ENCODE measurements at regions not wholly inside any gene's neighbourhood (a gene's known extent, or its start where the extent isn't known, plus 50 kb on each side); places are given as distances from the start of the nearest gene placed in this dataset.

DNA sequence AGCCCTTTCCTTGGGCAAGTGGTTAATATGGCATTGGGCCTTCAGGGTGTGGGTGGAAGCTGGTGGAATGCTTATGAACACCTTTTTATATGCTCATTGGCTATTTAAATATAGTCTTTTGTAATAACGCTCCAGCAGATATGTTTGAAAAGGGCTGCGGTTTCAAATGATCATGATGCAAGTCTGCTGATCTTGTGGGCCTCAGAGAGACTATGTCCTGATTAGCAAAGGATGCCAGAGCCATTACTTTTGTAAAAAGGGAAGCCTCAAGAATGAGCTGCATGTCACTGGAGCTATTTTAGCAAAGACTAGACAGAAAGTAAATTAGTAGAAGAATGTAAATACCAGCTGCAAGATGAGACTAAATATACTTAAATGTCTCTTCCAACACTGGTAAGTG is 200.5 kb downstream of the GXYLT1 start:
- no peaks in the 10 kb centered on the region for H3K36me3 Mint-ChIP-seq
- peaks cover 14% of the 10 kb centered on the region for H3K9me3 Mint-ChIP-seq
- H3K27me3 Mint-ChIP-seq: peaks cover 3% of the 10 kb centered on the region
- peaks cover 9% of the 10 kb centered on the region for H3K4me1 Mint-ChIP-seq (ENCODE audit: unreplicated experiment)
- TF ChIP-seq, protein P1, sequence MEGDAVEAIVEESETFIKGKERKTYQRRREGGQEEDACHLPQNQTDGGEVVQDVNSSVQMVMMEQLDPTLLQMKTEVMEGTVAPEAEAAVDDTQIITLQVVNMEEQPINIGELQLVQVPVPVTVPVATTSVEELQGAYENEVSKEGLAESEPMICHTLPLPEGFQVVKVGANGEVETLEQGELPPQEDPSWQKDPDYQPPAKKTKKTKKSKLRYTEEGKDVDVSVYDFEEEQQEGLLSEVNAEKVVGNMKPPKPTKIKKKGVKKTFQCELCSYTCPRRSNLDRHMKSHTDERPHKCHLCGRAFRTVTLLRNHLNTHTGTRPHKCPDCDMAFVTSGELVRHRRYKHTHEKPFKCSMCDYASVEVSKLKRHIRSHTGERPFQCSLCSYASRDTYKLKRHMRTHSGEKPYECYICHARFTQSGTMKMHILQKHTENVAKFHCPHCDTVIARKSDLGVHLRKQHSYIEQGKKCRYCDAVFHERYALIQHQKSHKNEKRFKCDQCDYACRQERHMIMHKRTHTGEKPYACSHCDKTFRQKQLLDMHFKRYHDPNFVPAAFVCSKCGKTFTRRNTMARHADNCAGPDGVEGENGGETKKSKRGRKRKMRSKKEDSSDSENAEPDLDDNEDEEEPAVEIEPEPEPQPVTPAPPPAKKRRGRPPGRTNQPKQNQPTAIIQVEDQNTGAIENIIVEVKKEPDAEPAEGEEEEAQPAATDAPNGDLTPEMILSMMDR (conservative IDR thresholded peaks at IDR 0.05): no peak
- H3K27ac Mint-ChIP-seq: no peak overlapping the region
- no peak for DNase-seq (ENCODE audit: extremely low spot score, unreplicated experiment)
- H3K4me3 Mint-ChIP-seq: no peak overlapping the region

DNA sequence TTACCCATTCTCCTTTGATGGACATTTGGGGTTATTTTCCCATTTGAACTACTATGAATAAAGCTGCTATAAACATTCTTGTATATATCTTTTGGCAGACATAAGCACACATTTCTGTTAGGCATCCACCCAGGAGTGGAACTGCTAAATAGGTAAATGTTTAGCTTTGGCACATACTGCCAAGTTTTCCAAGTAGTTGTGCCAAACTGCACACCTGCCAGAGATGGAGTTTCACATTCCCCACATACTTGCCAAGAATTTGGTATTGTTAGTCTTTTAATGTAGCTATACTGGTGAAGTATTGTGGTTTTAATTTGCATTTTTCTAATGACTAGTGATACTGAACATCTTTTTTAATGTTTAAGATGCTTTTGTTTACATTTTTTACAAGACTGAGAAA is 201.0 kb downstream of the GXYLT1 start:
- H3K4me1 Mint-ChIP-seq (ENCODE audit: unreplicated experiment): peaks cover 9% of the 10 kb centered on the region
- H3K27ac Mint-ChIP-seq: no peak overlapping the region
- H3K4me3 Mint-ChIP-seq: no peak overlapping the region
- H3K27me3 Mint-ChIP-seq: peaks cover 5% of the 10 kb centered on the region
- DNase-seq (ENCODE audit: extremely low spot score, unreplicated experiment): no peak
- peaks cover 14% of the 10 kb centered on the region for H3K9me3 Mint-ChIP-seq
- H3K36me3 Mint-ChIP-seq: no peaks in the 10 kb centered on the region
- TF ChIP-seq, protein P1 (conservative IDR thresholded peaks at IDR 0.05): no peak

GRCh38 chr12:41942354-41942753 is 202.3 kb downstream of the GXYLT1 start:
- peaks cover 9% of the 10 kb centered on the region for H3K4me1 Mint-ChIP-seq (ENCODE audit: unreplicated experiment)
- DNase-seq (ENCODE audit: extremely low spot score, unreplicated experiment): no peak
- H3K27me3 Mint-ChIP-seq: peaks cover 5% of the 10 kb centered on the region
- H3K4me3 Mint-ChIP-seq: no peak overlapping the region
- H3K27ac Mint-ChIP-seq: no peak overlapping the region
- TF ChIP-seq, protein P1 (conservative IDR thresholded peaks at IDR 0.05): no peak
- peaks cover 9% of the 10 kb centered on the region for H3K9me3 Mint-ChIP-seq
- no peaks in the 10 kb centered on the region for H3K36me3 Mint-ChIP-seq

- DNase-seq (ENCODE audit: extremely low spot score, unreplicated experiment): no peak
- Mint-ChIP-seq H3K9me3 (no peaks in the 10 kb centered on the region), H3K36me3 (no peaks in the 10 kb centered on the region), H3K27me3 (peaks cover 5% of the 10 kb centered on the region), H3K4me1 (ENCODE audit: unreplicated experiment) (peaks cover 9% of the 10 kb centered on the region), H3K27ac (no peak overlapping the region), H3K4me3 (no peak overlapping the region)
- TF ChIP-seq, protein P1 (conservative IDR thresholded peaks at IDR 0.05): no peak
Observed at GRCh38 chr12:41941079-41941478, 203.6 kb downstream of the GXYLT1 start.

DNA sequence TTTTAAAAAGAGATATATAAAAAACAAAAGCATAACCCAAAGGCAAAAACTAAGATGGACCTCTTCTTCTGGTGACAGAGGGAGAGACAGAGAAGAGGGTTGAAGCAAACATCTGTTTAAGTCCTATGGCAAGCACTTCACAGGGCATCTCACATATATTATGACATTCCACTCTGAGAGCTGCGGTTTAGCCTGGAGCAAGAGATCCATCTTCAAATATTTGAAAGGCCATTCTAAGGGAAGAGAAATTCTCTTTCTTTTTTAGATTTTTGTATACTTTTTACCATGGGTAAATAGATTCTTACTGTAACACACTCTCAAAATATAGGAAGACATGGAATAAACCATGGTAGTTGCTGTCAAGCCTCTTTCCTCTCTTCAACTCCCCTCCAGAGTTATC is 204.1 kb downstream of the GXYLT1 start:
- Mint-ChIP-seq H3K4me1 (ENCODE audit: unreplicated experiment) (peaks cover 9% of the 10 kb centered on the region), H3K27me3 (peaks cover 5% of the 10 kb centered on the region), H3K36me3 (no peaks in the 10 kb centered on the region), H3K9me3 (no peaks in the 10 kb centered on the region), H3K4me3 (no peak overlapping the region), H3K27ac (no peak overlapping the region)
- no peak for DNase-seq (ENCODE audit: extremely low spot score, unreplicated experiment)
- TF ChIP-seq, protein P1 (conservative IDR thresholded peaks at IDR 0.05): no peak

- Mint-ChIP-seq H3K36me3 (no peaks in the 10 kb centered on the region), H3K9me3 (no peaks in the 10 kb centered on the region), H3K4me3 (no peak overlapping the region), H3K4me1 (ENCODE audit: unreplicated experiment) (peaks cover 10% of the 10 kb centered on the region), H3K27ac (no peak overlapping the region), H3K27me3 (peaks cover 19% of the 10 kb centered on the region)
- no peak for DNase-seq (ENCODE audit: extremely low spot score, unreplicated experiment)
- TF ChIP-seq, protein P1 (conservative IDR thresholded peaks at IDR 0.05): no peak
Observed at GRCh38 chr12:41936333-41936732, 208.3 kb downstream of the GXYLT1 start.
